ENCODE measurements at regions not wholly inside any gene's neighbourhood (a gene's known extent, or its start where the extent isn't known, plus 50 kb on each side); places are given as distances from the start of the nearest gene placed in this dataset.

- no peak for DNase-seq (ENCODE audit: low read depth)
Observed at GRCh38 chr7:68244389-68244788, 1247.8 kb downstream of the TYW1 start.

GRCh38 chr7:68245688-68246087 lies 1249.1 kb downstream of the TYW1 start:
- peak; percentile 16 for DNase-seq (ENCODE audit: low read depth)
- H3K4me3 ChIP-seq (ENCODE audit: low read depth, low read length) = no peak overlapping the region
- TF ChIP-seq CTCF (conservative IDR thresholded peaks at IDR 0.05; ENCODE audit: low read depth, low read length) = no peak

More at GRCh38 chr7:68244389-68244788, 1247.8 kb downstream of the TYW1 start:
- no peak overlapping the region for H3K4me3 ChIP-seq (ENCODE audit: low read depth, low read length)
- no peak for TF ChIP-seq CTCF (conservative IDR thresholded peaks at IDR 0.05; ENCODE audit: low read depth, low read length)

GRCh38 chr7:68246189-68246633 lies 1249.6 kb downstream of the TYW1 start:
- no peak for TF ChIP-seq CTCF (conservative IDR thresholded peaks at IDR 0.05; ENCODE audit: low read depth, low read length)
- no peak overlapping the region for H3K4me3 ChIP-seq (ENCODE audit: low read depth, low read length)
- peak; percentile 46 for DNase-seq (ENCODE audit: low read depth)

- no peak for DNase-seq (ENCODE audit: low read depth)
- TF ChIP-seq CTCF (conservative IDR thresholded peaks at IDR 0.05; ENCODE audit: low read depth, low read length) = no peak
- H3K4me3 ChIP-seq (ENCODE audit: low read depth, low read length) = no peak overlapping the region
Observed at GRCh38 chr7:68247126-68247525, 1250.5 kb downstream of the TYW1 start.

- peak; percentile 44 for DNase-seq (ENCODE audit: low read depth)
- TF ChIP-seq CTCF (conservative IDR thresholded peaks at IDR 0.05; ENCODE audit: low read depth, low read length) = no peak
- H3K4me3 ChIP-seq (ENCODE audit: low read depth, low read length) = no peak overlapping the region
Observed at GRCh38 chr7:68247571-68247970, 1250.9 kb downstream of the TYW1 start.

GRCh38 chr7:68248973-68249372 lies 1252.3 kb downstream of the TYW1 start:
- no peak overlapping the region for H3K4me3 ChIP-seq (ENCODE audit: low read depth, low read length)
- no peak for TF ChIP-seq CTCF (conservative IDR thresholded peaks at IDR 0.05; ENCODE audit: low read depth, low read length)
- no peak for DNase-seq (ENCODE audit: low read depth)

GRCh38 chr7:68249611-68250010 lies 1253.0 kb downstream of the TYW1 start:
- TF ChIP-seq CTCF (conservative IDR thresholded peaks at IDR 0.05; ENCODE audit: low read depth, low read length) = no peak
- no peak for DNase-seq (ENCODE audit: low read depth)
- H3K4me3 ChIP-seq (ENCODE audit: low read depth, low read length) = no peak overlapping the region

All from epithelial cell of proximal tubule (primary cell).